ENCODE measurements at regions not wholly inside any gene's neighbourhood (a gene's known extent, or its start where the extent isn't known, plus 50 kb on each side); places are given as distances from the start of the nearest gene placed in this dataset.
A peak's percentile ranks its signal among the peaks of the same experiment; 100 is the strongest.

GRCh38 chr15:61623746-61624145 lies 394.6 kb upstream of the RORA start:
- no peak for DNase-seq

DNA sequence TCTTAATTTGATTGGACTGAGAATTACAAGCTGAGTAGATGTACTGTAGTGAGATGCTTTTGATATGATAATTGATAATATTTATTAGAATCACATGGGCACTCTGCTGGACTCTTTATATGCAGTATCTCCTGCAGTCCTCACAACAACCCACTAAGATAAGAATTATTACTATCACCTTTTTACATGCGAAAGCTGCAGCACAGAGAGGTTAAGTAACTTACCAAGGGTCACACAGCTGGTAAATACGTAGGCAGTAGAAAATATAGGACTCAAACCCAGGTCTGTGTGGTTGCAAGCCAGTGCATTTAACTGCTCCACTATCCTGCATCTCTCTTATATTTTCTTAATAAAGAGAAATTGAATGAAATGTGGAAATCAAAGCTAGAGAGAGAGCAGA lies 392.8 kb upstream of the RORA start:
- DNase-seq, result no peak

DNA sequence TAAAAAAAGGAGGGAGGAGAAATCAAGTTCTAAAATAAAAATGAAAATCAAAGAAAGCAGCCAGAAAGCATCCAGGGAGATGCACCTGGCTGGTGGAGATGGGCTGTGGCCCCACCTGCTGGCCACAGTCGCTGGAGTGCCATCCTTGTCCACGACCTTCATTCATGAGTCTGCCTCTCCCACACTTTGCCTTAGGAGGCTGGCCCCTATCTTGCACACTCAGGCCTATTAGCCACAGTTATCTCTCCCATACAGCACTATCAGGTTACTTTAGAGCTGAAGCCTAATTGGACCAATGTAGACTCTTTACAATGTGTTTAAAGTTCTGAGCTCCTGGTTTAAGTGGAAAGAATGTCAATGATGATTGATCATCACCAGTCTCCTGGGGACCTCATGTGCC lies 392.0 kb upstream of the RORA start:
- DNase-seq, result peak; percentile 5

DNA sequence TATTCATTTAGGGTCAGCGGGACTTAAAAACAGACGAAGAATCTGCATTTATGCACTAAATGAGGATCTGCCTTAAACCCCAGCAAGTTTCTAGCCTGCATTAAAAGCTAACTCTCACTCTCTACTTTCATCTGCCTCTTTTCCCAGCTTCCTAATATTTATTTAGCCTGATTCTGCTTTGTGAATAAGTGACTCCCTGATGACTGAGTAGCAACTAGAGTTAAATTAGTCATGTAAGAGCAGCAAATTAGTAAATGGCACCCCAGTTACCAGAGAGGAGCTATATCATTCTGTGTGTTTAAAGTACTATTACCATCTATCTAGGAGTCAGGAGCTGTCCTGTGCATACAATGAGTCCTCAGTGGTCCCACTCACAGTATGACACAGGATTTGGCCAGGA lies 391.0 kb upstream of the RORA start:
- DNase-seq, result no peak

GRCh38 chr15:61613729-61614128 lies 384.6 kb upstream of the RORA start:
- DNase-seq, result no peak

DNA sequence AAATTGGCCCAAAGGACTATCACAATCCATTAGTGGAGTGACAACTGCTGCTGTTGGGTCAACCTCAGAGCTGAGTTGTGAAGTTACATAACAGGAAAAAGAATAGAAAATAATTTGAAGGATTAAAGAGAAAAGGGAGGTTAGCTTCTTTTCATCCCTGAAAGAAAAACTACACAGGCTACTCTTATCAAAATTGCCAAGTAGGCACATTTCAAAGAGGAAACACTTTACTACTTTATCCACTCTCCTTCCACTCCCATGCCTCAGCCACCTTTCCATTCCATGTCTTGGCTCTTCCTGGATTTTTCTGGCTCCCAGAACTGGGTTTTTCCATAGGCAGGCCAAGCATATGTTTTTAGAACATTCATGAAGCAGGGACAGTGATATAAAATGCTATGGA lies 384.0 kb upstream of the RORA start:
- no peak for DNase-seq

GRCh38 chr15:61612111-61612510 lies 383.0 kb upstream of the RORA start:
- DNase-seq, result no peak

DNA sequence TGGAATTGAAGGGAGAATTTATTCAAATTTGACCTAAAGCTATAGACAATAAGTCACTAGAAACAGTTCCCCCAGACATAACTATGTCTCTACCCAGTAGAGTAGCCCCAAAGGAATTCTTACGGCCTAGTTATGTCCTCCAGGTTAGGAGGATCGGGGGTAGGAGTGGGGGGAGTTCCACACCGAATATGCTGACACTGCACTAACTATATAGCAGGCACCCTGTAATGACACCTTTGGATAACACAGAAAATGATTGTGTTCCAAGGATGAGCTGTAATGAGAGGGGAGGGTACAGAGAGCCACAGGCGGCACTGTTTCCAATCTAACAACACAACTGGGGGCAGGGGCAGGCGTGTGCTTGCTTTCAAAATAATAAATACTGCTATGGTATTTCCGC lies 376.2 kb upstream of the RORA start:
- DNase-seq, result no peak

DNA sequence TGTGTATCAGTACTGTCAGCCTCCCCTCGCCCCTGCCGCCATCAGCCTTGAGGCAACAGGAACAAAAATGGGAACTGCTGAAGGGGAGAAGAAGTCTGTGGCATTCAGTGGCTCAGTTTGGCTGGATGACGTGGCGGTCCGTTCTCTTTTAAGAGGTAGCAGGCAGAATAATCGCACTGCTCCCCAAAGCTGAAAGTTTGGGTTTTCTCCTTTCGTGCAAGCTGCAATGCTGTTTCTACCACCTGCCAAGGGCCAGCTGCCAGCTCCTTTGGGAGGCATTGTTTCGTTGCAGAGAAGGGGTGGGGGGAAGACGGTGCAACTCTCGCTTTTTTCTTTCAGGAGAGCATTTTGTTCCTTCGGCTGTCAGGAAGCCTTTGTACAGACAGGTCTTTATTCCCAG lies 369.6 kb upstream of the RORA start:
- DNase-seq, result no peak

- DNase-seq, result no peak
These were observed 355.3 kb upstream of the RORA start for GRCh38 chr15:61584410-61584809.

- DNase-seq, result no peak
These were observed 353.0 kb upstream of the RORA start for GRCh38 chr15:61582092-61582491.

GRCh38 chr15:61575597-61575996 lies 346.5 kb upstream of the RORA start:
- no peak for DNase-seq

DNA sequence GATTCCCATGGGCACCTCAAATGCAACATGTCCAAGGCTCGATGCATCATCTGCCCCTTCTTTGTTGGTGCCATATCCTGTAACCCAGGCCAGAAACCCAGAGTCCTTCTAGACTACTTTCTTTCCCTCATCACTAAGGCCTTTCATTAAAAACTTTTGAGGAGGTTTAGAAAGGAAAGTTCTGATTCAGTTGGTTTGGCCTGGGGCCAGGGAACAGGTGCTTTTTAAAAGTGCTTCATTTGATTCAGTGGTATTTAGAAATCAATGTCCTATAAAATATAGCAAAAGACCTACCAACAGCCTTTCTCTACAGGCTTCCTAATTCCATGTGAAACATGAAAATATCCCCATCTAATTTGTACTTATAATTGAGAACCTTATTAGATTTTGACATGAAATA lies 341.9 kb upstream of the RORA start:
- no peak for DNase-seq

GRCh38 chr15:61564785-61565184 lies 335.7 kb upstream of the RORA start:
- no peak for DNase-seq

DNA sequence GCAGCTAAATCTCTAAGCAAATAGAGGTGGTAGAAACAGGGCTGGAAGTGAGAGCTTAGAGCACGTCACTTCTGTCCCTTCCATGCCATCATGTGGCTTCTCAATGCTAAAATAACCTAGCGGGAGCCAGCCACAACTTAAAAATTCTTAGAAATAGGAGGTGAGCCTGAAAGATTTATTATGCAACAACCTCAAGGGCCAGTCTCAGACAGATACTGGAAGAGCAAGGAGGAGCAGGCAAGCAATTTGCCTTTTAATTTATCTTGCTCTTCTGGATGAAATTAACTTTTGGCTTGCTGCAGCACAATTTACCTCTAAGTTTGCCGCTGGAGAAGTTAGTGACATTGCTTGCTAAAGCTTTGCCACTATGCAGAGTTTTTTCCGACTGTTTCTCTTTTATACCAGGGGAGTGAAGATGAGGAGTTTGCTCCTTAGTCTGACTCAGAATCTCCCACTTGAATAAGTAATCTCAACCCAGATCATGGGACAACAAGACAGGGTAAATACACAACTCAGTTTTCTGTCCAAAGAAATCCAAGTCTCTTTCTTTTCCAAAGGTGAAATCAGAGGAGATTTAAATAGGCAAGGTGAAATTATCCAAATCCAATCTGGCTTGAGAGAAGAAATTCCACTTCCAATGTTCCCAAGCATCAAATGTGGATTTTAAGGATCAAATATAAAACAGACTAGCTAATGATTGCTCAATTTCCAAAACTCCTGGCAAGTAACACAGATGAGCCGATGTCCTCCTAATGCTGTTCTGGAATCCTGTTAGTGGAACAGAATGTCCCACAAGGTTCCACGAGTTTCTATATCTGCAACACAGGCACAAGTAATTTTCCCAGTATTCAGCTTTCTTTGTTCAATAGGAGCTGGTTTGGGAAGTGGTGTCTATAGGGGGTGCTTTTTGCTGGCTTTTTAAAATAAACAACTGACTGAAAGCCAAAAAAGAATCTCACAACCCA lies 329.4 kb upstream of the RORA start:
- peak; percentile 6 for DNase-seq

DNA sequence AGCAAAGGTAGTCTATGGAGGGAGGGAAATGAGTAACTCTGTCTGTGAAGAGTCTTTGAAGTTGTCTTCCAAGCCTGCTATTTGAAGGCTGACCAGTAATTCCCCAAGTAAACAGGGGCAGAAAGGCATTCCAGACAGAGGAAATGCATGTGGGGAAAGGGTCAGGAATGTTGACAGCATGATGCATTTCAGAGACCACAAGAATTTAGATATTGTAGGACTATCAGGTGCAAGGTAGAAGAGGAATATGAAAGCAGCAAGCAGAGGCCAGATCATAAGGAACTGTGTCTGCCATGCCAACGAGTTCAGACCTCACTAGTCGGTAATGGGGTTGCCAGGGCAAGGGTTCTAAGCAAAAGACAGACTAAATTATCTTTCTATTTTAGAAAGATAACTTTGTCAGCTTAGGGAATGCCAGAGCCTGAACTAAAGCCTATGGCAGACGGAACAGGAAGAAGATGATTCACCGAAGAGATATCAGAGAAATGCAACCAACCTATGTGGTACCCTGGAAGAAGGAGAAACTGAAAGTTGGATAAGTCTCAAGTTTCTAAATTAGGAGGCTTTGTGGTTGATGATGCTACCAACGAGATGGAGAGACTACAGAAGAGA lies 327.0 kb upstream of the RORA start:
- no peak for DNase-seq

- DNase-seq, result no peak
These were observed 320.6 kb upstream of the RORA start for GRCh38 chr15:61549727-61550126.

- no peak for DNase-seq
These were observed 316.7 kb upstream of the RORA start for GRCh38 chr15:61545763-61546162.

DNA sequence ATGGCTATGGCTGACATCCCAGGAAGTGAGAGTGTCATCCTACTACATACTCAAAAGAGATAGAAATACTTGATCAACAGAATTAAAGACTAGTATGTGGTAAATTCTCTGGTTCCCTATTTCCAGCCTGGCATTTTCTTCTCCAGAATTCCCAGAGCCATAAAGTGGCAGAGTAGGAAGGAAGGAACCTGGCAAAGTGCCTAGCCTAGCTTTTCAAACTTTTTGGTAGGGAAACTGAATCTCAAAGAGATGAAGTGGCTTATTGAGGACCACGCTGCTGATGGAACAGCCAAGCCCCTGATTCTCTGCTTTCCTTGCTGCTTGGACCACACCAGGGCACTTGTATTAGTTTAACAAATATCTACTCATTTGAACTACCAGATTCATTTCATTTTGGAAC lies 312.4 kb upstream of the RORA start:
- DNase-seq, result no peak

- no peak for DNase-seq
These were observed 308.2 kb upstream of the RORA start for GRCh38 chr15:61537337-61537736.

DNA sequence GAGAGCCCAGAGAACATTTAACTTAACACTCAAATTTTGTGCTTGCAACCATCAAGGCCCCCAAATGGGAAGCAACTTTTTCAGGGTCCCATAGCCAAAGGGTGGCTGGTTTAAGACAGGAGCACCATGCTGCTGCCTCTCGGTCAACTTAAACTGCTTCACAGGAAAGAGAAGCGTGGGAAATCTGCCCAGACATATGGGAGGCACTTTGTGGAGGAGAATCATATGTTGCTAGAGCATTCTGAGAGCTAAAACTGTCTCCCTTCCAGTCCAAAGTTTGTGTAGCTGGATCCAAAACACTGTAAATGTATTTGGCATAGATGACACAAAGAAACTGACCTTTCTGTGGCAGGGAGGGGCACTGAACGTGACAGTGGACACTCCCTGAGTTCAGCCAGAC lies 305.9 kb upstream of the RORA start:
- no peak for DNase-seq

GRCh38 chr15:61530769-61531168 lies 301.7 kb upstream of the RORA start:
- no peak for DNase-seq

DNA sequence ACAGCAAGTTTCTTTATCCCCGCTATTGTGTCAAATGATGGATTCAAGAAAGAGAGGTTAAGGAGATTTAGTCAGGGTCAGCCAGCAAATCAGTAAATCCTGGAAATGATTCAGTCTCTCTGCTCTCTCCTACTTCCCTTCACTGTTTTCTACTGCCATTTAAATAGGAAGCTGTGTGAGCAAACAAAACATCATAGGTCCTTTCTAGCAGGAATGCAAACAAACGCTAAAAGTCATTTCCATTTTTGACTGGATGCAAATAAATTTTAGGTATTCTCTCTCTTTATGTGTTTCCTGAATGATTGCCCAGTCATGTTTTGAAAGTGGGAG lies 299.4 kb upstream of the RORA start:
- no peak for DNase-seq

DNA sequence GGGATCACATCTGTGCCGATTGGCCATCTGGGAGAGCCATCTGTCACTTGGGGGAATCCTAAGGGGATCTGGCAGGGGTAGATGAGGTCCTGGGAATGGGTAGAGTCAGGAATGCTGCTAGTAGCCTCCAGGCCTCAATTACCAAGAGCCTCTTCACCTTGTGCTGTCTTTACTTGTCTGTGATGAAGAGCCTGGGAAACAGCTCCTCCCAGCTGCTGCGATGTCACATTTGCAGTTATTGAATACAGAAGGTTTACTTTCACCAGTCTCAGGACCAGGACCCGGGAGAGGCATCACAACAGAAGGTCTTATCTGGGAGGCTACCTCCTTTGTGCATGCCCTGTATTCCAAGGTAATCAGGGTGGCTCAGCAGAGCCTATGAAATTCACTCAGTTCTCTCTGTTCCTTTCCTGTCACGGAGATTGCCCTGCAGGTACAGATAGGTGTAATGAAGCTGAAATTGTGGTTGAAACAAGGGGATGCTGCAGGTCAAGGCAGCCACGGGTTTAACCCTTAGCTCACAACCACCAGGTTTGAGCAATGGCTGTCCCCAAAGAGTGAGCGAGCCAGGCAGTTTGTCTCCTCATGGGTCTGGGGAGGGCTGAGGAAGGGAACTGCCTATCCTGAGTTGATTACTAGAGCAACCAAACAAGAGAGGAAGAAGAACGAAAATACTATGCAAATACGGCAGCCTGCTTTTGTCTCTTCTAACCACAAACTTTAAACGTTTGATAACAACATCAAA lies 298.9 kb upstream of the RORA start:
- no peak for DNase-seq
